GM12864 (cell line): ENCODE measurements at regions not wholly inside any gene's neighbourhood (a gene's known extent, or its start where the extent isn't known, plus 50 kb on each side); places are given as distances from the start of the nearest gene placed in this dataset.

Experiments
- DNase-seq: peaks from one replicate; pipeline ENCODE4 v3.0.0-alpha.2; 2011; ENCODE audit warnings: low read depth
- H3K4me3 ChIP-seq: 2 replicates; pipeline ENCODE4 v1.5.1; 2011; ENCODE audit warnings: mild to moderate bottlenecking, low read depth, low read length, control low read depth
- TF ChIP-seq, protein P1 (sequence below): IDR thresholded peaks from 2 replicates; pipeline ENCODE4 v1.5.1; 2011; ENCODE audit warnings: low read depth, mild to moderate bottlenecking, moderate library complexity, low read length, control low read depth, inconsistent platforms; ENCODE audit errors: missing control alignments

DNA sequence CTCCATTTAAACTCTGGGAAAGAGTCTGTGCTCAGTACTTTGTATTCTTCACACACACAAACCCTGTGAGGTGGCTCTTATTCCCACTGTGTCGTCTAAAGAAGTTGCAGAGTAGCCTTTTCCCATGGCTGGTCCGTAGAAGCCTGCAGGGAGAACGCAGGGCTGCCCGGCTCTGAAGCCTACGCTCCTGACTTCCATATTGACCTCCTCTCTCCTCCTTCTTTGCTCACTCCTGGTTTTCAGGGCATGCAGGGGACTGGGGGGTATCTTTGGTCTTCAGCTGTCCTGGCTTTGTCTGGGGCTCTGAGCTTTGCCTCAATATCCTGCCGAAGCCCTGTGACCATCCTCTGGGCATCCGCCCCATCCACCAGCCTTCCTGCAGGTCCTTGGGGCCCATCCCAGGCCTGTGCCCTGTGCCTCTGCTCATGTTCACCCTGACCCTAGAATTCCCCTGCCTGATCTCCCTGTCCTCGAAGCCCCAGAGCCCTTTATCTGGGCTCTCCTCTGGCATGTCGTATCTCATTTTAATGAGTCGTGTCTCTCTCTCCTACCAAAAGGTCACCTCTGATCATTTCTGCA is 83.8 kb upstream of the FSTL4 start:
- TF ChIP-seq, protein P1, sequence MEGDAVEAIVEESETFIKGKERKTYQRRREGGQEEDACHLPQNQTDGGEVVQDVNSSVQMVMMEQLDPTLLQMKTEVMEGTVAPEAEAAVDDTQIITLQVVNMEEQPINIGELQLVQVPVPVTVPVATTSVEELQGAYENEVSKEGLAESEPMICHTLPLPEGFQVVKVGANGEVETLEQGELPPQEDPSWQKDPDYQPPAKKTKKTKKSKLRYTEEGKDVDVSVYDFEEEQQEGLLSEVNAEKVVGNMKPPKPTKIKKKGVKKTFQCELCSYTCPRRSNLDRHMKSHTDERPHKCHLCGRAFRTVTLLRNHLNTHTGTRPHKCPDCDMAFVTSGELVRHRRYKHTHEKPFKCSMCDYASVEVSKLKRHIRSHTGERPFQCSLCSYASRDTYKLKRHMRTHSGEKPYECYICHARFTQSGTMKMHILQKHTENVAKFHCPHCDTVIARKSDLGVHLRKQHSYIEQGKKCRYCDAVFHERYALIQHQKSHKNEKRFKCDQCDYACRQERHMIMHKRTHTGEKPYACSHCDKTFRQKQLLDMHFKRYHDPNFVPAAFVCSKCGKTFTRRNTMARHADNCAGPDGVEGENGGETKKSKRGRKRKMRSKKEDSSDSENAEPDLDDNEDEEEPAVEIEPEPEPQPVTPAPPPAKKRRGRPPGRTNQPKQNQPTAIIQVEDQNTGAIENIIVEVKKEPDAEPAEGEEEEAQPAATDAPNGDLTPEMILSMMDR, result no peak
- no peak for DNase-seq
- no peak overlapping the region for H3K4me3 ChIP-seq

DNA sequence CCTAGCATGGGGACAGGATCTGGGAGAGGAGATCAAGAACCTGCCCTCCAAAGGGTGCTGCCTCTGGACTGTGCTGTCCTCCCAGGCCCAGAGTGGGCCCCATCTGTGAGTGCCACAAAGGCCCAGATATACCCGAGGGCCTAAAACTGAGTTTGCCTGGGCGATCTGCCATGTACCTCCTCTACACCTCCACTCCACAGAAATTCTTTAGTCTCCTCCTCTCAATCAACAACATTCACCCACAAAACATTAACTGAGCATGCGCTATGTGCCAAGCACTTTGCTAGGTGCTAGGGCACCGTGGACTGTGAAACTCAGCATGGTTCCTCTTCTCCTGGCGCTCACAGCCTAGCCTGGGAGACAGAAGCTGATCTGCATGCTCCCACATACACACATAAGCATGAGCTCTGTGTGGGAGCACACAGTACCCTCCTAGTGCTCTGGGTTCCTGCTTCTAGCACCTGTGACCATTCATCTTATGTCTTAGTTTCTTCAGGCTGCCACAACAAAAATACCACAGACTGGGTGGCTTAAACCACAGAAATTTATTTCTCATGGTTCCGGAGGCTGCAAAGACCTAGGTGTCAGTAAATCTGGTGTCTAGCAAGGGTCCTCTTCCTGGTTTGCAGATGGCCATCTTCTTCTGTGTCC is 82.0 kb upstream of the FSTL4 start:
- TF ChIP-seq, protein P1, result no peak
- DNase-seq, result no peak
- H3K4me3 ChIP-seq, result no peak overlapping the region

DNA sequence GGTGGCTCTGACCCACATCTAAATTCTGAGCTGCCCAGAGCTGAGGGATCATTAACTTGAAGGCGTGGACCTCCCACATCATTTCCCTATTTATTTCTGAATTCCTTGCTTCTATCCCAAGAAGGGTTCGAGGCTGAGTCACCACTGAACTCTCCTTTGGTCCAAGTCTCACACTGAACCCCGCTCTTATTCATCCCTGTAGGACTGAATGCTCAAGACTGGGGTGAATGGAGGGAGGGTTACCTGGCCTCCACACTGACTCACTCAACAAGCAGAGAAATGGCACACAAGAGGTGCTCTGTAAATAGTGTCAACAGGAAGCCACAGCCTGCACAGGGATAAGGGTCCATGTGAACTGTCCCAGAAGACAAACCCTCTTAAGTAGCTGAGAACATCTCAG is 79.1 kb upstream of the FSTL4 start:
- DNase-seq, result no peak
- no peak overlapping the region for H3K4me3 ChIP-seq
- TF ChIP-seq, protein P1, result no peak

DNA sequence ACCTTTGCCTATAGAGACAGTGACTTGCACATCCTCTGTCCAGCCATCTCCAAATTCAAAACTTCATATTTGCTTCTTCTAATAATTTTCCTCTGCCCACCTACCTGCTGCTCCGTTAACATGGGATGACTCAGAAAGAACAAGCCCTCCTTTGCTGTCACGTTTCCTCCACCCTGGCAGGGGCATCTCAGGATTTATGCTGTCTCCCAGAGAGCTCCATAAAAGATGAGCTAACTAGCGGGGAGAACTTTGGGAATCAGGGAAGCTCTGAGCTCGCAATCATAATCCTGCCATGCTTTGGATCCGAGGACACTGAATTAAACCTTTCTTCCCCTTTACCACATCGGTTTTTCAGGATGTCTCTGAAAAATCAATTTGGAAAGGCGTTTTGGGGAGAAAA is 78.4 kb upstream of the FSTL4 start:
- no peak overlapping the region for H3K4me3 ChIP-seq
- TF ChIP-seq, protein P1, result no peak
- DNase-seq, result no peak

DNA sequence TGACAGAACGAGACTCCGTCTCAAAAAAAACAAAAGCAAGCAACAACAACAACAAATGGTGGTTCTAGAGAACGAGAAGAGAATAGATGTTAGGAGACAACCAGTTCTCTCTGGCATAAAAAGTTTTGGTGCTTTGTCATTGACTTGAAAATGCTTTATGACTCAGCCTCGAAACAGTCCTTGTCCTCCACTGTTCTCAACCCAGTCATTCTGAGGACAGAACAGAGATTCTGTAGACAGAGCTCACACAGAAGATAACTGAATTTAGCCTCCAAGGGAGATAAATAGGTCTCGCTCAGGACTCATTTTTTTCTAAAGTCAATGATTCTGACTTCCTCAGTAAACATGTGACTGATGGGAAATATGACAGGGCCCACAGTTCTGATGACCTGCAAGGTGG is 76.0 kb upstream of the FSTL4 start:
- TF ChIP-seq, protein P1, result no peak
- peak; percentile 8 for DNase-seq
- H3K4me3 ChIP-seq, result no peak overlapping the region

DNA sequence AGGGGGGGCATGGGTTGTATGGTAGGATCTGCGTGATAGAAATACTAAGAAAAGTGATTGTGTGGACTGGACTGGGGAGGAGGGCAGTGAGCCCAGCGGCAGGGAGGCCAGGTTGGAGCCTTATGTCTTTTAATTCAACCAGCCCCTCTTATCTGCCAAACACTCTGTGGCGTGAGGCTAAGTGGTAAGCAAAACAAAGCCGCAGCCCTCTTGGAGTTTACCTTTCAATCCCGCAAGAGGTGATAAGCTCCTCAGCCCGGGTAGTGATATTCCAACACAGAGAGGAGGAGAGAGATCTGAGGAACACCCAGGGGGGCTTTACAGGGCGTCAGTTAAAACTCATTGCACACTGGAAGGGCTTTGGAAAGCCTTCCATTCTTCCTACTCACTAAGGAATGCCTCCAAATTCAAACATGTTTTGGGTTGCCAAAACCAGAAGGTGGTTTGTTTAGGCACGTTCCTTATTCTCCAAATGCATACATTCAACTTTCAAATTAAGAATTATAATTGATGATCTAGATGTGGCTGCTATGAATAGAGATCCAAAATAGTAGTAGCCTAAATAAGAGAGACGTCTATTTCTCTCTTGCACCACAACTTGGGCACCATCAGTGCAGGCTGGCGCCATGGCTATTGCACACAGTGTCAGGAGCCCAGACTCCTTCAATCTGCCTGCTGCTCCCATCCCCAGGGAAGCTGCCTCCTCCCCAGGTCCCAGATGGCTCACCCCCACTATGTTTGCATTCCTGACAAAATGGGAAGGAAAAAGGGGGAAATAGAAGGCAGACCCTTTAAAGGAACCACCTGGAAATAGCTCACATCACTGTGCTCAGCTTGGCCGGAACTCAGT is 75.1 kb upstream of the FSTL4 start:
- no peak for DNase-seq
- TF ChIP-seq, protein P1, result no peak
- H3K4me3 ChIP-seq, result no peak overlapping the region
